GM12872 (cell line): ENCODE measurements at regions not wholly inside any gene's neighbourhood (a gene's known extent, or its start where the extent isn't known, plus 50 kb on each side); places are given as distances from the start of the nearest gene placed in this dataset.

Source experiments
- CTCF ChIP-seq: IDR thresholded peaks from 3 replicates; pipeline ENCODE4 v1.5.1; 2011; ENCODE audit warnings: low read depth, mild to moderate bottlenecking, low read length, moderate library complexity; ENCODE audit not compliant: insufficient read depth

- TF ChIP-seq CTCF: no peak
These were observed 63.5 kb upstream of the HDDC2 start for GRCh38 chr6:125365230-125365629.

- TF ChIP-seq CTCF: no peak
These were observed 65.4 kb upstream of the HDDC2 start for GRCh38 chr6:125367036-125367782.

- no peak for TF ChIP-seq CTCF
These were observed 68.6 kb upstream of the HDDC2 start for GRCh38 chr6:125370343-125370742.

- no peak for TF ChIP-seq CTCF
These were observed 73.2 kb upstream of the HDDC2 start for GRCh38 chr6:125375013-125375412.

- no peak for TF ChIP-seq CTCF
These were observed 74.1 kb upstream of the HDDC2 start for GRCh38 chr6:125375821-125376220.

- TF ChIP-seq CTCF: no peak
These were observed 75.9 kb upstream of the HDDC2 start for GRCh38 chr6:125377621-125378020.

GRCh38 chr6:125379174-125379573, 77.4 kb upstream of the HDDC2 start:
- no peak for TF ChIP-seq CTCF
